ENCODE measurements at regions not wholly inside any gene's neighbourhood (a gene's known extent, or its start where the extent isn't known, plus 50 kb on each side); places are given as distances from the start of the nearest gene placed in this dataset.

- DNase-seq (ENCODE audit: low spot score, unreplicated experiment) = no peak
- no peaks in the 10 kb centered on the region for H3K36me3 Mint-ChIP-seq (ENCODE audit: insufficient read depth)
- no peak overlapping the region for H3K27ac Mint-ChIP-seq
- H3K4me3 Mint-ChIP-seq (ENCODE audit: low read depth) = no peak overlapping the region
- TF ChIP-seq CTCF (IDR thresholded peaks at IDR 0.05; ENCODE audit: unreplicated experiment) = no peak
- H3K4me1 Mint-ChIP-seq (ENCODE audit: low read depth) = peaks cover 8% of the 10 kb centered on the region
- peaks cover 2% of the 10 kb centered on the region for H3K27me3 Mint-ChIP-seq
- peaks cover 4% of the 10 kb centered on the region for H3K9me3 Mint-ChIP-seq (ENCODE audit: low read depth)
These were observed 71.3 kb upstream of the NGF start for GRCh38 chr1:115409094-115410015.

- Mint-ChIP-seq H3K4me3 (ENCODE audit: low read depth) (no peak overlapping the region), H3K27ac (no peak overlapping the region), H3K27me3 (peaks cover 2% of the 10 kb centered on the region), H3K36me3 (ENCODE audit: insufficient read depth) (no peaks in the 10 kb centered on the region), H3K4me1 (ENCODE audit: low read depth) (peaks cover 8% of the 10 kb centered on the region), H3K9me3 (ENCODE audit: low read depth) (peaks cover 4% of the 10 kb centered on the region)
- no peak for DNase-seq (ENCODE audit: low spot score, unreplicated experiment)
- TF ChIP-seq CTCF (IDR thresholded peaks at IDR 0.05; ENCODE audit: unreplicated experiment) = no peak
These were observed 70.5 kb upstream of the NGF start for GRCh38 chr1:115408533-115408932.

- H3K9me3 Mint-ChIP-seq (ENCODE audit: low read depth) = peaks cover 4% of the 10 kb centered on the region
- peaks cover 2% of the 10 kb centered on the region for H3K27me3 Mint-ChIP-seq
- H3K4me1 Mint-ChIP-seq (ENCODE audit: low read depth) = peaks cover 2% of the 10 kb centered on the region
- DNase-seq (ENCODE audit: low spot score, unreplicated experiment) = no peak
- no peak for TF ChIP-seq CTCF (IDR thresholded peaks at IDR 0.05; ENCODE audit: unreplicated experiment)
- H3K27ac Mint-ChIP-seq = no peak overlapping the region
- no peaks in the 10 kb centered on the region for H3K36me3 Mint-ChIP-seq (ENCODE audit: insufficient read depth)
- no peak overlapping the region for H3K4me3 Mint-ChIP-seq (ENCODE audit: low read depth)
These were observed 66.9 kb upstream of the NGF start for GRCh38 chr1:115404911-115405310.

GRCh38 chr1:115402753-115403184, 64.7 kb upstream of the NGF start:
- H3K4me1 Mint-ChIP-seq (ENCODE audit: low read depth) = peaks cover 6% of the 10 kb centered on the region
- peaks cover 4% of the 10 kb centered on the region for H3K9me3 Mint-ChIP-seq (ENCODE audit: low read depth)

GRCh38 chr1:115401676-115402075, 63.6 kb upstream of the NGF start:
- Mint-ChIP-seq H3K4me1 (ENCODE audit: low read depth) (peaks cover 6% of the 10 kb centered on the region), H3K9me3 (ENCODE audit: low read depth) (peaks cover 2% of the 10 kb centered on the region), H3K27me3 (no peaks in the 10 kb centered on the region), H3K27ac (no peak overlapping the region), H3K36me3 (ENCODE audit: insufficient read depth) (no peaks in the 10 kb centered on the region), H3K4me3 (ENCODE audit: low read depth) (no peak overlapping the region)
- no peak for DNase-seq (ENCODE audit: low spot score, unreplicated experiment)
- no peak for TF ChIP-seq CTCF (IDR thresholded peaks at IDR 0.05; ENCODE audit: unreplicated experiment)

More at GRCh38 chr1:115402753-115403184, 64.7 kb upstream of the NGF start:
- no peak for DNase-seq (ENCODE audit: low spot score, unreplicated experiment)
- Mint-ChIP-seq H3K27ac (no peak overlapping the region), H3K36me3 (ENCODE audit: insufficient read depth) (no peaks in the 10 kb centered on the region), H3K27me3 (peaks cover under 1% of the 10 kb centered on the region), H3K4me3 (ENCODE audit: low read depth) (no peak overlapping the region)
- no peak for TF ChIP-seq CTCF (IDR thresholded peaks at IDR 0.05; ENCODE audit: unreplicated experiment)

All from progenitor cell of endocrine pancreas (in vitro differentiated cells).